NCI-H82 treated with DMSO at 0.1 percent for 48 hours (cell line): ENCODE measurements at regions not wholly inside any gene's neighbourhood (a gene's known extent, or its start where the extent isn't known, plus 50 kb on each side); places are given as distances from the start of the nearest gene placed in this dataset.
"Not testable (repeated sequence)": the region's sequence is repeated elsewhere in the genome, so short reads cannot be mapped to it uniquely, and the experiment has no call there.

Experiments
- DNase-seq: peaks from one replicate; lab custom pipeline; 2025; ENCODE audit not compliant: unreplicated experiment; lab: John Stamatoyannopoulos, UW

DNA sequence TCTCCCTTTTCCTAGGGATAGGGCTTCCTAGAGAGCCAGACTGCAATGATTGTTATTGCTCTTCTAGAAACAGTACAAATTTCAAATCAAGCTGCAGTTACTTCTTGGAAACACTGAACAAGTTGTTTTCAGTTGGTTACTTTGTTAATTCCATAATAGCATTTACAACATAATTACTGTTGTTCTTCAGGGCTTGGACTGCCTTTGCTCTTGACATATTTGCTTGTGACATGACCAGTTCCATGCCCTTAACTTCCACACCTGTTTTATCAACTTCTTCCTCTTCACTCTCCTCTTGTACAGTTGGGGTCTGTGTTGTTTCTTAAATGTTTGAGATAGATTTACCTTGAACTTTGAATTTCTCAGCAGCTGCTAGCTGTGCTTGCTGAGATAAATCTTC lies 104.4 kb downstream of the SEC23IP start:
- no peak for DNase-seq

DNA sequence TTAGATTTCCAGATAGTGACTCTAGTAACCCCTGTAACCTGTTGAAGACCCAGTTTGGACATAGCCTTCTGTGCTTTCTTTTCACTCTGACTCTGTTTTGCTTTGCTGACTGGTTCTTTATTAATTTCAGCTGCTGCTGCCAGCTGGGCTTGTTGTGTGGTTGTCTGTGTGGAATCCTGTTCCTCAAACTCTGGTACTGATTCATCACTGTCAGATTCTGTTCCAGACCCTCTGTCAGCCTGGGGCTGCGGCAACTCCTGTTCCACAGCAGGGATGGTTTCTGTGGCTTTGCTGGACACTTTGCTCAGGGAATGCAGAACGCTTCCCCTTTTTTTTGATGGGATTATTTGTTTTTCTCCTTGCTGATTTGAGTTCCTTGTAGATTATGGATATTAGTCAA lies 104.9 kb downstream of the SEC23IP start:
- no peak for DNase-seq

DNA sequence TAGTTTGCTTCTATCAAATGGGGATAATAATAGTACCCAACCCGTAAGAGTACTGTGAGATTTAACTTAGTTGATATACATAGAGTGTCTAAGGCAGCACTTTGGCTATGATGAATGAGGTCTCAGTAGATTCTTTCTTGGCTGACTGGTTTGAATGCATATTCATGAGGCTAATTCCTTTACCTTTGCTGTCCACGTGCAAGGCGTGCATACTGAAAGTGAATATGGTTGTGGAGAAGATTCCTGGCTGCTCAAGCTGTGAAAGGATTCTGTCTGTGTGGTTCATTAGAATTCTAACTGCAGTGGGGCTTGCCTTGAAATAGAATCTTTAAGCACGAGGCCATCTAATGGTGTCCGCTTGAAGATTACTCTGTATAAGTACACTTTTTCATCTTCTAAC lies 110.3 kb downstream of the SEC23IP start:
- DNase-seq: no peak

DNA sequence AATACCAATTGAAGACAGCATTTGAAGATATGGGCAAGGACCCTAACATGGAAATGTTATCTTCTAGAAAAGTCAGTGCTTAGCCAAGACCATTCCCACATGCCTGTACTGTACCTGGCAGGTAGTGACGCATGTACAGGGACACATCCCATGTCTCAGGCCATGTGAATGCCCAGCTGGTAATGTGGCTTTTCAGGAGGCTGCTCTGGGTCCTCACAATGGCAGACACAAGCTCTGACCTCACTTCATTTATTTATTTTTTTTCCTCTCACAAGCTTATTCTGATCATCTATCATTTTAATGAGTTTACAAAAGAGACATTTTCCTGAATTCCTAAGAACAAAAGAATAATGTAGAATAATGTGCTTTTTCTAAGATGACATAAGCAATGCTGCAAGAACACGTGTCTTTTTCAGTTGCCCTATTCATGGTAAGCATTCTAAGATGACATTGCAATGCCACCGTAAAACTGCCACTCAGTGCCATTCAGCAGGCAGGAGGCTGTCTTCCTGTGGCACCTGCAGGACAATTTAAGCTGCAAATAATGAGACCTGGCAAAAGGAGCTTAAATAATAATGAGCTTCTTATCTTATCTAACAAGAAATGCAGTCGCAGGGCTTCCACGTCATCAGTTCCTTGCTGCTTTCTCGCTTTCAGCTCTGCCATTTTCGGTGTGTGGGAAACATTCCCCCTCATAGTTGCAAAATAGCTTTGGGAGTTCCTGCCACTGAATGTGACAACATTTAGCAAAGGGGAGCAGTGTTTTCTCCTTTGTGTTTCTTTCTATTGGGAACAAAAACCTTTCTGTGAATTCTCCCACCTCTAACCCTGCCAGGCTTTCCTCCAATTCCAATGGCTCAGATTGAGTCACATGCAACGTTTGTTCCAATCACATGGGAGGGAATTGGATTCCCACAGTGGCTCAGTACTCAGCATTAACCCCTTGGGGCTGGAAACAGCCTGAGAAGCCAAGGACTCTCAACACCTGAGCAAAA lies 113.0 kb downstream of the SEC23IP start:
- DNase-seq: no peak

DNA sequence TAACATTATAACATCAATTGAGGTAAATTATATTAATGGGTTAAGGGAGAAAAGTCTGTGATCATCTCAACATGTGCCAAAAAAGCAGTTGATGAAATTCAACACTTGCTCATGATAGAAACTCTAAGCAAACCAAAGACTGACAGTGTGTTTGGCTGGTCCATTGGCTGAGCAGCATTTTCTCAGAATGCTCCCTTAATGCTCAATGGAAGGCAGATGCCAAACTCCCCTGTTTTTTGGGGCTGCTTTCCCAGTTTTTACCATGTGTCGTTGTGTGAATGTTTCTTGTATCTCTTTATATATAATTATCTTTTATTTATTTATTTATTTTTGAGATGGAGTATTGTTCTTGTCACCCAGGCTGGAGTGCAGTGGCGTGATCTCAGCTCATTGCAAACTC lies 114.7 kb downstream of the SEC23IP start:
- DNase-seq: no peak

DNA sequence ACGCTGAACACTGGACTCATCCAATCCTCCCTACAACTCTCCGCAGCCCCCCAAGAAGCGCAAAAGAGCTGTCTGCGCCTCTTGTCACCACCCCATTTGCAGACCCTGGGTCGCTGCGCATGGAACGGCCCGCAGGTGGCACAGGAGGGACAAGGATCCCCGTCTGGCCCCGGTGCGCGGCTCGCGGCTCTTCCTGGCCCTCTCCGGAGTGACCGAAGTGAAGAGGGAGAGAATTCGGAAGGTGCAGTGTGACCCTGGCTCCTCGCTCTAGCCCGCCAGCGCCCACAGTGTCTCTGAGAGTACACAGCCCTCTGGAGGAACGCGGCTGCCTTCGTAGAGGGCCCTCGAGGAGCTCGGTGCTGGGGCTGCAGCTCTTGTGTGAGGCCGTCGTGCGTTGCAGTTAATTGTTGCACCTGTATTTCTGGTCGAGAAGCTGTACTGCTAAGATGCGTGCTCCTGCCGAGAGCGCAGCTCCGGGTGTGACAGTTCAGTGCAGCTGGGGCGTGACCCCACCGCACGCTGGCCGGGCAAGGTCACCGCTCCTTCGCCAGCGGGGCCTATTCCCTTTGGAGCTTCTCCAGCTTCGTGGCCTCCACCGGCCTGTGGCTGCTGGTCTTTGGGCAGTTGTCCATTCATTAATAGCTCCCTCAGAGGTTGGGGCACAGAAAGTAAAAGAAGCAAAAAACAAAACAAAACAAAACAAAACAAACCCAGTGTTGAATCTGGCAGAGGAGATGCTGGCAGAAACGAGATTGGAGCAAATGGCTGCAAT lies 119.0 kb downstream of the SEC23IP start:
- DNase-seq: no peak

DNA sequence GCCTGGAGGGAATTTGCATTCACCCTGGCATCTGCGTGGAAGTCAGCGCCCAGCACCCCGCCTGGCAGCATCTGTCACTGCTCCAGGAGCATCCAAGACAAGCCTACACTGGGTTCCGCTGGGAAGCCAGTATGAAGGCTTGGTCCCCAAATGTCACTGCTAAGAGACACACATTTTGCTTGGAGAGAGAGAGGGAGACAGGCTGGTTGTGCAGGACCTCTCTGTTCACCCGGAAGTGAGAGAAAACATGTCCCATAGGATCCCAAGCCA lies 119.5 kb downstream of the SEC23IP start:
- DNase-seq: no peak

DNA sequence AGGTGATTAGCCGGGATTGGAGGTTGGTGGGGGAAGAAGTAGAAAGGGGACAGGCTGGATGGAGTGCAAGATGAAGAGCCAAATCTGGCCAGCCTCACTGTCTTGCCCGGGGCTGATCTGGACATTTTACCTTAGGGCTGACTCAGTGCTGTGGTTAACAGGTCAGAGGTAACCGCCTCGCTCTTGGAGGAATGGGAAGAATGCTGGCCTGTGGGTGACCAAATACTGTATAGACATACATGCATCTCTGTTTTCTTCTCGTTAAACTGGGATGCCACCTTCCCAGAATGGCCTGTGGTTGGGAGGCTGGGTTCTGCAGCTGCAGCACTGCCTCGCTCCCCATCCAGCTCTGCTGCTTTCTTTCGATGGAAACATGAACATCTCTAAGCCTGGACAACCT lies 120.0 kb downstream of the SEC23IP start:
- no peak for DNase-seq

DNA sequence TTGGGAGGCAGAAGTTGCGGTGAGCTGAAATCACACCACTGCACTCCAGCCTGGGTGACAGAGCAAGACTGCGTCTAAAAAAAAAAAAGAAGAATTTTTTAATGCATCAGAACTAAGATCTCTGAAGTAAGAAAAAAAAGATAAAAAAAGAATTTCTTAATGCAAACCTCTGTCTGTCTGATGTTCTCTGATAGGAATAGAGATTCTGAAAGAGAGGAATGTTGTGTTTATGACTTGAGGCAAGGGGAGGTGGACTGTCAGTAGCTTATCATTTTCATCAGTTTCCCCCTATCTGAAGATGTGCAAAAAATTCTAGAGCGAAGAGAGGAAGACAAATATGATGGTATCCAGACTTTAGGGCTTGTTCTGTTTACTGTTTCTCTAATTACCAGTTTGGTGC lies 121.5 kb downstream of the SEC23IP start:
- DNase-seq: no peak

DNA sequence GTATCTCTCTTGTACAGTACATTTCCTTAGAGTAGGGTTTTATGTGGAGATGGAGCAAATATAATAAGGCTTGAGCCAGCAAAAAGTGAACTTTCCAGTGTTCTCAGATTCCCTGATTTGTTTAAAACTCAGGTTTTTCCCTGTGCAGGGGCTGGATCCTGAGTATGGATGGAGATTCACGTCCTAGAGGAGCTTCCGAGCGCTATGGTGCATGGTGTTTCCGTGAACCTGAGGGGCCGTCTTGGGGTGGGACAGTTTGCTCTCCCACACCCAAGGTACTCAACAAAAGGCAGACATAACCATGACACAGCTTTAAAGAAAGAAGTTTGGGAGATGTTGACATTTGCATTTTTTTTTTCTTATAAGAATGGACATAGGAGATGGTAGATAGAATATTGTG lies 122.5 kb downstream of the SEC23IP start:
- DNase-seq: no peak

DNA sequence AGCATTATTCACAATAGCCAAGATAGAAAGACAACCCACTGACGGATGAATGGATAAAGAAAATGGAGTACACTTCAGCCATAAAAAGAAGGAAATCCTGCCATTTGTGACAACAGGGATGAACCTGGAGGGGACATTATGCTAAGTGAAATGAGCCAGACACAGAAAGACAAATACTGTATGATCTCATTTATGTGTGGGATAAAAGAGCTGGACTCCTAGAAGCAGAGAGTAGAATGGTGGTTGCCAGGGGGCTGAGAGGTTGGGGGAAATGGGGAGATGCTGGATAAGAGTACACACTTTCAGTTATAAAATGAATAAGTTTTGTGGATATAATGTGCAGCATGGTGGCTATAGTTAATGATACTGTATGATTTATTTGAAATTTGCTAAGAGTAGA lies 124.4 kb downstream of the SEC23IP start:
- DNase-seq: no peak

DNA sequence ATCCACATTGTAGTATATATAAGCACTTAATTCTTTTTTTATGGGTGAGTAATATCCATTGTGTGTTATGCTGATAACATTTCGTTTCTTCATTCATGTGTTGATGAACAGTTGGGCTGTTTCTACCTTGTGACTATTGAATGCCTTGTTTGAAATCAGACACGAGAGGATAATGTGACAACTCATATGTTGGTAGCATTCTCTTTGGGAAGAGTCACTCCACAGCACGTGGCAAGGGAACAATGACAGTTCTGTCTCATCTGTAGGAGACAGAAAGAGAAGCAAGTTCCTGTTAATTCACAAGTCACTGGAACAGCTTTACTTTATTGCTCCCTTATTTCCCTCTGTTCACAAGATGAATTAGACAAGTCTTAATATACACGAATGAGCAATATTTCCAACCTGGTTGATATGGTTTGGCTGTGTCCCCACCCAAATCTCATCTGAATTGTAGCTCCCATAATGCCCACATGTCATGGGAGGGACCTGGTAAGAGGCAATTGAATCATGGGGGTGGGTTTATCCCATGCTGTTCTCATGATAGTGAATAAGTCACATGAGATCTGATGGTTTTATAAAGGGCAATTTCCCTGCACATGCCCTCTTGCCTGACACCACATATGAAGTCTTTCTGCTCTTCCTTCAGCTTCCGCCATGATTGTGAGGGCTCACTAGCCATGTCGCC lies 125.3 kb downstream of the SEC23IP start:
- no peak for DNase-seq

DNA sequence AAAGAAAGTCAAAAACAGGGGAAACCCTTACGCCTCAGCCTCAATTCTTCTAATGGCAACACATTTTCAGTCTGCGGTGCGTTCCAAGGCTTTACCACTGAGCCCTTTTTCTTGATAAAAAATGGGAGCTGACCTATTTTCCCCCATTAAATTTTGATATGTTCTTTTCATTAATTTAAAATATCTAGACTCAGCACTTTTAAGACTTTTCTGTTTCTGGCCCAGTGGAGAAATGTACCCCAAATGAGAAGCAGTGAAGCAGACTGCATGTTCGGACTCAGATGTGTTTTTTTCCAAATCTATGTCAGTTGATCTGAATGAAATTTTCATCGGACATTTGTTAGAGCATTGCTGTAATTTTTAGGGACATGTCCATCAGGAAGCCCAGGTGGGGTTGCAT lies 126.2 kb downstream of the SEC23IP start:
- DNase-seq: no peak

DNA sequence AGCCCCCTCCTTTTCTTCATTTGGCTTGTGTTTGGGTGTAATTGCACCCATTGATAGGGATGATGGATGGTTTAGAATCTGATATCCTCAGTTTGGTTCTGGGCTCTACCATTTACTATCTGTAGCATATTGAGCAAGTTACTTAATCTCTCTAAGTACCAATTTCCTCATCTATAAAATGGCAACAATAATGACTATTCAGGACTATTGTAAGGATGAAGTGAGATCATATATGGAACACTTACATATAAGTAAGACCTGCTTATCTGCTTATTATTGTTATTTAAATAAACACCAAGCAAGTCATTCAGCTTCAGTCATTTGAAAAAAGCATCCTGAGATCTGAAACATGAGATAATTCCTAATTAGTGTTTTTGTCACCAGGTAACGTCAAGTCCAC lies 127.0 kb downstream of the SEC23IP start:
- no peak for DNase-seq

DNA sequence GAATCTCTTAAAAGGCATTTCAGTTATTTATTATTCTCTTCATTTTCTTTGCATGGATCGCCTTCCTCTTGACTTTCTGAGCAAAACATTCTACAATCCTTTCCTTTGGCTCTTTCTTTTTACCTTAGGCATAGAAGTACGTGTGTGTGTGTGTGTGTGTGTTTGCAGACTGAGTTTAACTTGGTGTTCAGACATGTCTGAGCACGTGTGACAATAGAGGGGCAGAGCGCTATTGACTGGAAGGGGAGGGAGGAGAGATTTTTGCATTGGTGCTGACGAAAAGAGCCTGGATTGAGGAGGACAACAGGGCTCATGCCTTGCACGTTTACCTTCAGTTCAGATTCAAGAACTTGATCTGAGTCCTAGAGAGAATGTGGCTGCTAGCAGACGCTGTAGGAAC lies 129.8 kb downstream of the SEC23IP start:
- DNase-seq: no peak

DNA sequence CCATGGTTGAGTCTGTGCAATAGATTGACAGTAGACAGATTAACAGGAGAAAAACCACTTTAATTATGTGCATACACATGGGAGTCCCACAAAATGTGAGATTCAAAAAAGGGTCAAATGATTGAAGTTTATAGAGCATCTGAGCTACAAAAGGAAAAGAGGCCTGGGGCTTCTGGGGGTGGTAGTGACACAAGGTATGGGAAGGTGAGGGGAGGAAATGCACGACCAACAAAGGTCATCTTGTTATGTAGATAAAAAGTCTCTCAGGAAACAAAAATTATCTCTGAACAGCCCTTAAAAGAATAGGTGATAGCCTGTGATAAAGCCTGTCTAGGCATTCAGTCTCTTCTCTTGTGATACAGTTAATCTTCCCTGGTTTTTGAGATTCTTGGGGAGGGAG lies 141.7 kb downstream of the SEC23IP start:
- DNase-seq: no peak

DNA sequence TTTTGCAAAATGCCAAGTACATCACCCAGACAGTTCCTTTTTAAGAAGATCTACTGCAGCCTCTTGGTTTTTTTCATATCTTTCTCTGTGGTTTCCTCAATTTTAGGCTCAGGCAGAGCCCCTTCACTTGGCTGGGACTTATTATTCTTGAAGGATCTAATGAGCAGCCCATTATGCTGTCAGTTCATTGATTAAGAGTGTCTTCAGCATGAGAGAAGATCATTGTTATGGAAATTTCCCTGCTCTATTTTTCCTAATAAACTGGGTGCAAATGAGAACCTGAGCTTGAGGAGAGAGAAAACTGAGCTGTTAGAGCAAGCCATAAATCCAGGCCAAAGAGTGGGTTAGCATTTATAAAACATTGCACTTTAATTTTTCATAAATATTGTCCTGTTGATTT lies 146.5 kb downstream of the SEC23IP start:
- no peak for DNase-seq

DNA sequence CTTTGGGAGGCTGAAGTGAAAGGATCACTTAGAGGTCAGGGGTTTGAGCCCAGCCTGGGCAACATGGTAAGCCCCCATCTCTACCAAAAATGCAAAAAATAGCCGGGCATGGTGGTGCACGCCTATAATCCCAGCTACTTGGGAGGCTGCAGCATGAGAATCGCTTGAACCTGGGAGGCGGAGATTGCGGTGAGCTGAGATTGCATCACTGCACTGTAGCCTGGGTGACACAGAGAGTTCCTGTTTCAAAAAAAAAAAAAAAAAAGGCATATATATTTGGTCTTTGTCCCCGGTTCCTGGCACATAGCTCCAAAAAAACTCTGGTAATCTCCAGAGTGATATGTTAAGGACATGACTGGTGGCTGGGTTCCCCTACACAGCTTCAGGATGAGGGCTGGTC lies 147.3 kb downstream of the SEC23IP start:
- DNase-seq: no peak

DNA sequence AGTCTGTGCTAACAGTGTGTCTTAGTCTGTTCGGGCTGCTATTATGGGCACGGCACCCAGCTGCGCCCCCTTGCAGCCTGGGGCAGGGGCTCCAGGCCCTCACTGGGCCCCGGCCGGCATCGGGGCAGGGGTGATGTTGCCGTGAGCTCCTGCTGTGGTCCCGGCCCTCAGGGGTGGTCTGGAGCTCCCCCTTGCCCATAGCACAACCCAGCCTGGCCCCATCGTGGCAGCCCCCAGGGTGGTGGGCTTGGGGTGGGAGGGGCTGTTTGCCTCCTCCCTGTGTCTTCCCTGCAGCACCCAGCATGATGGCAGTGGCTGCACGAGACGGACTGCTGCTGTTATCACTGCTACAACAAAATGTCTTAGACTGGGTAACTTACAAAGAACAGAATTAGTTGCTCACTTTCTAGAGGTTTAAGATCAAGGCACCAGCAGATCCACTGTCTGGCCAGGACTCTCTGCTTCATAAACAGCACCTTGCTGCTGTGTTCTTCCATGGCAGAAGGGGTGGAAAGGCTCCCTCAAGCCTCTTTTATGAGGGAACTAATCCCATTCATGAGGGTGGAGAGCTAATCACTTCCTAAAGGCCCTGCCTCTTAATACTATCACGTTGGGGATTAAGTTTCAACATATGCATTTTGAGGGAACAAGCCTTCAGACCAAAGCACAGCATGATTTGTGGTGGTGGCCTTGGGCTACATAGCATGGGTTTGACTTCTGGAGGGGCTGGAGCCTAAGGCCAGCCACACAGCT lies 149.5 kb downstream of the SEC23IP start:
- DNase-seq: peak; percentile 84

DNA sequence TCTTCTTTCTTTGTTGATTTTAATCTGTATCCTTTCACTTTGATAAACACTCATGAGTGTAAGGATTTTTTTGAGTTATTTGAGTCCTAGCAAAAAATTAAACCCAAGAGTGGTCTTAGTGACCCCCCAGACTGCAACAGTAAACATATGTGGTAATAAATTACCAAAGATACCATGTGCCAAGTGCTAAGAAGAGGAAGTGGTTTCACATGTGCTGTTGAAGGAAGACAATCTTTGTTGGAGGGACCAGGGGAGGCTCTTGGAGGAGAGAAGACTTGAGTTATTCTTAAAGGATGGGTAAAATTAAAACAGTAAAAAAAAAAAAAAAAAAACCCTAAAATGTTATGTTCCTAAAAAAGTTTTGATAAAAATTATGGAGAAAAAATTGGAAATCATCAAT lies 150.2 kb downstream of the SEC23IP start:
- no peak for DNase-seq

DNA sequence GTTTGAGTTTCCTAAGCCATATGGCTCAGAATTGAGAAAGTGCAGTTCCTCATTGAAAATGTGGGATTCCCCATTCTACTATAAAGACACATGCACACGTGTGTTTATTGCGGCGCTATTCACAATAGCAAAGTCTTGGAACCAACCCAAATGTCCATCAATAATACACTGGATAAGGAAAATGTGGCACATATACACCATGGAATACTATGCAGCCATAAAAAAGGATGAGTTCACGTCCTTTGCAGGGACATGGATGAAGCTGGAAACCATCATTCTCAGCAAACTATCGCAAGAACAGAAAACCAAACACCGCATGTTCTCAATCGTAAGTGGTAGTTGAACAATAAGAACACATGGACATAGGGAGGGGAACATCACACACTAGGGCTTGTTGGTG lies 154.8 kb downstream of the SEC23IP start:
- not testable (repeated sequence) for DNase-seq
